Liver (tissue), 3 donors: ENCODE measurements at regions not wholly inside any gene's neighbourhood (a gene's known extent, or its start where the extent isn't known, plus 50 kb on each side); places are given as distances from the start of the nearest gene placed in this dataset.

Source experiments
- EGR1 ChIP-seq, 2 donors: IDR thresholded peaks; 2 replicates each; pipeline ENCODE4 v1.6.1; 2016 to 2018; ENCODE audit warnings: antibody characterized with exemption in 2 of 2, low read depth in 2 of 2
- GABPA ChIP-seq, 2 donors: IDR thresholded peaks in 1 of 2; conservative IDR thresholded peaks in 1 of 2; 2 replicates each; pipeline ENCODE4 v1.6.1; 2016; ENCODE audit warnings: antibody characterized with exemption in 2 of 2, mild to moderate bottlenecking in 1 of 2, moderate library complexity in 1 of 2
- TF ChIP-seq, protein P1 (sequence below): fragments of 150-350 bp; IDR thresholded peaks from 2 replicates; pipeline ENCODE4 v1.5.1; 2017; ENCODE audit warnings: improper control_type of control experiment, low read depth, low read length; ENCODE audit not compliant: missing input control
- TF ChIP-seq, protein P2 (sequence below): IDR thresholded peaks from 2 replicates; pipeline ENCODE4 v1.6.1; 2016; ENCODE audit warnings: antibody characterized with exemption, mild to moderate bottlenecking
- TF ChIP-seq, protein P3 (sequence below): IDR thresholded peaks from 2 replicates; pipeline ENCODE4 v1.6.1; 2016; ENCODE audit warnings: antibody characterized with exemption
- TF ChIP-seq, protein P4 (sequence below): IDR thresholded peaks from 2 replicates; pipeline ENCODE4 v1.6.1; 2016; ENCODE audit warnings: antibody characterized with exemption
- TF ChIP-seq, protein P5 (sequence below): IDR thresholded peaks from 2 replicates; pipeline ENCODE4 v1.6.1; 2016; ENCODE audit warnings: antibody characterized with exemption
- donor health status: healthy.
- donor health status: healthy.

DNA sequence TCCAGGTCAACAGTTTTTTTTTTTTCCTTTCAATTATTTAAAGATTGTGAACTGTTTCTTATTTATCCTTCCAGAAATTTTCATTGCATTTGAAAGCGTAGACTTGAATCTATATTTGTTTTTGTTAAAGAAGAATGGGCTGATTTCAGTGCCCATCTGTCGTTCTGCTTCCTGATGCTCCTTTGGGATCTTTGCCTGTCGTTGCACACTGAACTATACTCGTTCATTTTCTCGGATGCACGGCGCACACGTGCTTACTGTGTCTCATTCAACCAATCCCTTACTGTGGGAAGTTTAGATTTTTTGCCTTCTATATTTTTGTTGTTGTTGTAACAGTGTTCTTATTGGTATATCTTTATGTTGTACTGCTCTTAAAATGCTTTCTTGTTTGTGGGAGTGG is 149.7 kb downstream of the VAPA start:
- TF ChIP-seq, protein P1, sequence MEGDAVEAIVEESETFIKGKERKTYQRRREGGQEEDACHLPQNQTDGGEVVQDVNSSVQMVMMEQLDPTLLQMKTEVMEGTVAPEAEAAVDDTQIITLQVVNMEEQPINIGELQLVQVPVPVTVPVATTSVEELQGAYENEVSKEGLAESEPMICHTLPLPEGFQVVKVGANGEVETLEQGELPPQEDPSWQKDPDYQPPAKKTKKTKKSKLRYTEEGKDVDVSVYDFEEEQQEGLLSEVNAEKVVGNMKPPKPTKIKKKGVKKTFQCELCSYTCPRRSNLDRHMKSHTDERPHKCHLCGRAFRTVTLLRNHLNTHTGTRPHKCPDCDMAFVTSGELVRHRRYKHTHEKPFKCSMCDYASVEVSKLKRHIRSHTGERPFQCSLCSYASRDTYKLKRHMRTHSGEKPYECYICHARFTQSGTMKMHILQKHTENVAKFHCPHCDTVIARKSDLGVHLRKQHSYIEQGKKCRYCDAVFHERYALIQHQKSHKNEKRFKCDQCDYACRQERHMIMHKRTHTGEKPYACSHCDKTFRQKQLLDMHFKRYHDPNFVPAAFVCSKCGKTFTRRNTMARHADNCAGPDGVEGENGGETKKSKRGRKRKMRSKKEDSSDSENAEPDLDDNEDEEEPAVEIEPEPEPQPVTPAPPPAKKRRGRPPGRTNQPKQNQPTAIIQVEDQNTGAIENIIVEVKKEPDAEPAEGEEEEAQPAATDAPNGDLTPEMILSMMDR, result no peak
- TF ChIP-seq, protein P2, sequence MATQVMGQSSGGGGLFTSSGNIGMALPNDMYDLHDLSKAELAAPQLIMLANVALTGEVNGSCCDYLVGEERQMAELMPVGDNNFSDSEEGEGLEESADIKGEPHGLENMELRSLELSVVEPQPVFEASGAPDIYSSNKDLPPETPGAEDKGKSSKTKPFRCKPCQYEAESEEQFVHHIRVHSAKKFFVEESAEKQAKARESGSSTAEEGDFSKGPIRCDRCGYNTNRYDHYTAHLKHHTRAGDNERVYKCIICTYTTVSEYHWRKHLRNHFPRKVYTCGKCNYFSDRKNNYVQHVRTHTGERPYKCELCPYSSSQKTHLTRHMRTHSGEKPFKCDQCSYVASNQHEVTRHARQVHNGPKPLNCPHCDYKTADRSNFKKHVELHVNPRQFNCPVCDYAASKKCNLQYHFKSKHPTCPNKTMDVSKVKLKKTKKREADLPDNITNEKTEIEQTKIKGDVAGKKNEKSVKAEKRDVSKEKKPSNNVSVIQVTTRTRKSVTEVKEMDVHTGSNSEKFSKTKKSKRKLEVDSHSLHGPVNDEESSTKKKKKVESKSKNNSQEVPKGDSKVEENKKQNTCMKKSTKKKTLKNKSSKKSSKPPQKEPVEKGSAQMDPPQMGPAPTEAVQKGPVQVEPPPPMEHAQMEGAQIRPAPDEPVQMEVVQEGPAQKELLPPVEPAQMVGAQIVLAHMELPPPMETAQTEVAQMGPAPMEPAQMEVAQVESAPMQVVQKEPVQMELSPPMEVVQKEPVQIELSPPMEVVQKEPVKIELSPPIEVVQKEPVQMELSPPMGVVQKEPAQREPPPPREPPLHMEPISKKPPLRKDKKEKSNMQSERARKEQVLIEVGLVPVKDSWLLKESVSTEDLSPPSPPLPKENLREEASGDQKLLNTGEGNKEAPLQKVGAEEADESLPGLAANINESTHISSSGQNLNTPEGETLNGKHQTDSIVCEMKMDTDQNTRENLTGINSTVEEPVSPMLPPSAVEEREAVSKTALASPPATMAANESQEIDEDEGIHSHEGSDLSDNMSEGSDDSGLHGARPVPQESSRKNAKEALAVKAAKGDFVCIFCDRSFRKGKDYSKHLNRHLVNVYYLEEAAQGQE, result no peak
- TF ChIP-seq, protein P3, sequence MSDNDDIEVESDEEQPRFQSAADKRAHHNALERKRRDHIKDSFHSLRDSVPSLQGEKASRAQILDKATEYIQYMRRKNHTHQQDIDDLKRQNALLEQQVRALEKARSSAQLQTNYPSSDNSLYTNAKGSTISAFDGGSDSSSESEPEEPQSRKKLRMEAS, result no peak
- TF ChIP-seq EGR1 (IDR thresholded peaks at IDR 0.05; ENCODE audit: low read depth in 2 of 2), result no peak
- TF ChIP-seq GABPA (IDR thresholded peaks at IDR 0.05 in 1 of 2, conservative IDR thresholded peaks at IDR 0.05 in 1 of 2), result no peak
- TF ChIP-seq, protein P4, sequence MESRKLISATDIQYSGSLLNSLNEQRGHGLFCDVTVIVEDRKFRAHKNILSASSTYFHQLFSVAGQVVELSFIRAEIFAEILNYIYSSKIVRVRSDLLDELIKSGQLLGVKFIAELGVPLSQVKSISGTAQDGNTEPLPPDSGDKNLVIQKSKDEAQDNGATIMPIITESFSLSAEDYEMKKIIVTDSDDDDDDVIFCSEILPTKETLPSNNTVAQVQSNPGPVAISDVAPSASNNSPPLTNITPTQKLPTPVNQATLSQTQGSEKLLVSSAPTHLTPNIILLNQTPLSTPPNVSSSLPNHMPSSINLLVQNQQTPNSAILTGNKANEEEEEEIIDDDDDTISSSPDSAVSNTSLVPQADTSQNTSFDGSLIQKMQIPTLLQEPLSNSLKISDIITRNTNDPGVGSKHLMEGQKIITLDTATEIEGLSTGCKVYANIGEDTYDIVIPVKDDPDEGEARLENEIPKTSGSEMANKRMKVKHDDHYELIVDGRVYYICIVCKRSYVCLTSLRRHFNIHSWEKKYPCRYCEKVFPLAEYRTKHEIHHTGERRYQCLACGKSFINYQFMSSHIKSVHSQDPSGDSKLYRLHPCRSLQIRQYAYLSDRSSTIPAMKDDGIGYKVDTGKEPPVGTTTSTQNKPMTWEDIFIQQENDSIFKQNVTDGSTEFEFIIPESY, result no peak
- TF ChIP-seq, protein P5, sequence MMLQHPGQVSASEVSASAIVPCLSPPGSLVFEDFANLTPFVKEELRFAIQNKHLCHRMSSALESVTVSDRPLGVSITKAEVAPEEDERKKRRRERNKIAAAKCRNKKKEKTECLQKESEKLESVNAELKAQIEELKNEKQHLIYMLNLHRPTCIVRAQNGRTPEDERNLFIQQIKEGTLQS, result no peak
